T-cell (primary cell): ENCODE measurements at regions not wholly inside any gene's neighbourhood (a gene's known extent, or its start where the extent isn't known, plus 50 kb on each side); places are given as distances from the start of the nearest gene placed in this dataset.

Experiments used
- ATAC-seq, 4 experiments: fragments of 200-7000 bp in 3 of 4; fragments of 150-1000 bp in 1 of 4; cut with Tn5 transposase; replicated peaks in 1 of 4; 1 replicate in 3 of 4; 2 replicates in 1 of 4; pipeline ENCODE4 v1.10.0; 2021; ENCODE audit warnings: moderate library complexity in 3 of 4, mild to moderate bottlenecking in 2 of 4, moderate number of reproducible peaks in 1 of 4
- CTCF ChIA-PET, 2 donors: fragments of 300-600 bp; sonication (Branson Sonifier 250); formaldehyde crosslinking; loops; one replicate each; lab custom pipeline; 2022; ENCODE audit warnings: antibody characterized with exemption in 2 of 2; lab: Charles Lee
- POLR2A ChIA-PET, 2 donors: fragments of 300-600 bp; sonication (Branson Sonifier 250); formaldehyde crosslinking; loops; one replicate each; lab custom pipeline; 2022; ENCODE audit warnings: antibody characterized with exemption in 2 of 2; lab: Charles Lee
- DNase-seq, 35 experiments: peaks; one replicate each; pipeline versions ENCODE4 v3.0.0 to v3.0.0-alpha.2; 2013 to 2023
- H3K27ac ChIP-seq: one replicate; pipeline ENCODE4 v1.5.1; 2013; ENCODE audit warnings: low read length
- H3K27me3 ChIP-seq, 2 experiments: replicated peaks in 1 of 2; 1 replicate in 1 of 2; 2 replicates in 1 of 2; pipeline versions ENCODE4 v1.6.1 to v1.7.0; 2013; ENCODE audit warnings: low read length in 1 of 2, mixed read lengths in 1 of 2; ENCODE audit not compliant: control insufficient read depth in 2 of 2, insufficient read depth in 2 of 2; ENCODE audit errors: extremely low read depth in 1 of 2
- H3K36me3 ChIP-seq, 2 donors: 1 replicate in 1 of 2; 2 replicates in 1 of 2; pipeline versions ENCODE4 v1.6.1 to v1.7.0; 2013; ENCODE audit warnings: low read length in 1 of 2; ENCODE audit not compliant: control insufficient read depth in 2 of 2, insufficient read depth in 1 of 2; ENCODE audit errors: extremely low read depth in 1 of 2
- H3K4me1 ChIP-seq, 2 experiments: 1 replicate in 1 of 2; 2 replicates in 1 of 2; pipeline versions ENCODE4 v1.6.1 to v1.7.0; 2013; ENCODE audit warnings: low read length in 2 of 2, mixed read lengths in 1 of 2; ENCODE audit not compliant: insufficient read depth in 2 of 2, control insufficient read depth in 1 of 2; ENCODE audit errors: extremely low read depth in 1 of 2
- H3K4me3 ChIP-seq, 2 donors: 1 replicate in 1 of 2; 2 replicates in 1 of 2; pipeline versions ENCODE4 v1.5.1 to v1.7.0; 2013; ENCODE audit warnings: mild to moderate bottlenecking in 2 of 2, low read length in 1 of 2, moderate library complexity in 1 of 2; ENCODE audit not compliant: control insufficient read depth in 1 of 2; ENCODE audit errors: extremely low read depth in 1 of 2
- H3K9me3 ChIP-seq: 2 replicates; pipeline ENCODE4 v1.7.0; 2013
- H3K27ac Mint-ChIP-seq, 2 donors: one replicate each; pipeline ENCODE4 v1.8.0; 2020 to 2021; ENCODE audit warnings: mild to moderate bottlenecking in 2 of 2, mixed read lengths in 2 of 2
- H3K27me3 Mint-ChIP-seq, 2 donors: one replicate each; pipeline ENCODE4 v1.8.0; 2021 to 2022; ENCODE audit warnings: mixed read lengths in 2 of 2
- H3K36me3 Mint-ChIP-seq: one replicate; pipeline ENCODE4 v1.8.0; 2021; ENCODE audit warnings: mixed read lengths
- H3K4me1 Mint-ChIP-seq, 3 donors: one replicate each; pipeline ENCODE4 v1.8.0; 2020 to 2022; ENCODE audit warnings: mixed read lengths in 3 of 3, mild to moderate bottlenecking in 1 of 3
- H3K4me3 Mint-ChIP-seq, 3 donors: one replicate each; pipeline ENCODE4 v1.8.0; 2020 to 2022; ENCODE audit warnings: mild to moderate bottlenecking in 3 of 3, mixed read lengths in 3 of 3, moderate library complexity in 3 of 3
- H3K9me3 Mint-ChIP-seq, 3 donors: one replicate each; pipeline ENCODE4 v1.8.0; 2020 to 2022; ENCODE audit warnings: mixed read lengths in 3 of 3
- WGBS: methylation state at CpG from one replicate; pipeline ENCODE4 v1.1.5; 2013; ENCODE audit warnings: missing lambda C conversion rate; ENCODE audit not compliant: insufficient coverage; 5-methylcytosine and 5-hydroxymethylcytosine counted together

GRCh38 chr3:159123877-159124276 lies 322.0 kb downstream of the MFSD1 start:
- Mint-ChIP-seq H3K4me1 (no peaks in the 10 kb centered on the region), H3K27ac (no peak overlapping the region), H3K4me3 (no peak overlapping the region), H3K9me3 (peaks cover 0 to 8% (median 2%) of the 10 kb centered on the region in 3 donors), H3K36me3 (no peaks in the 10 kb centered on the region), H3K27me3 (peaks cover 1 to 5% of the 10 kb centered on the region in 2 donors)
- Histone ChIP-seq H3K27ac (no peak overlapping the region), H3K9me3 (no peaks in the 10 kb centered on the region), H3K36me3 (no peaks in the 10 kb centered on the region), H3K4me1 (no peaks in the 10 kb centered on the region), H3K4me3 (no peak overlapping the region), H3K27me3 (no peaks in the 10 kb centered on the region)
- POLR2A ChIA-PET, result no interaction called here
- ATAC-seq, result no peak
- CTCF ChIA-PET, result no interaction called here
- WGBS, result 100% methylated on average over 1 of the region's 1 CpG
- no peak for DNase-seq

DNA sequence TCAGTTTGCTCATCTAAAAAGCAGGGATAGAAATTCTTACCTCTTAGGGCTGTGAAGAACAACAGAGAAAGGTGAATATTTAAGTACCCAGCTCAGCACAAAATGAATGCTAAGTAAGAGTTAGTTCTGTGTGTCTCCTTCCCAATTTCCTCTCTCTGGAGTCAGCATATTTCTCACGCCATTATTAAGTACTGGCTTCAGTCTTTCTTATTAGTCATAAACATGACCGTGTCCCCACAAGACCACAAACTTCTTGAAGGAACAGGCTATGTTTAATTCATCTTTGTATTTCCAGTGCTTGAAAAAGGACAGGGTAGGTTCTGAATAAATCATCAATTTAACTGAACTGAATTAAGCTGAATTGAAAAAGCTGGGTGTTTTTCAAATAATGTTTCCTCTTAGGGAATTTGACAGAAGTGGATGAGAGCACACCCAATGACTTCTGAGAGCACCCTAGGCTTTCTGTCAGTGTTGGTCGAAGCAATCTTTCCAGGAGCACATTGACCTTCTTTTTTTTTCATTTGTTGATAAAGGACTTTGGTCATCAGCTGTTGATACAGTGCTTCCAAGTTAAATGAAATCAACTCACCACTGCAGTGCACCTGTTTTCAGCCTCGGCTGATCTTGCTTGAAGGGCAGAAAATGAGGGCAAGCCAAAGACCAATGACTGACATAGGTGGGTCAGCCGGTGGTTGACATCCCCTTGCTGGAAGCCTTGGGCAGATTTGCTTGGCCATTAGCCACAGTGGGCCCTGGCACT lies 324.6 kb downstream of the MFSD1 start:
- peaks cover 2 to 5% of the 10 kb centered on the region in 2 donors for H3K27me3 Mint-ChIP-seq
- H3K27ac Mint-ChIP-seq, result no peak overlapping the region
- H3K4me1 Mint-ChIP-seq, result no peaks in the 10 kb centered on the region
- no peak overlapping the region for H3K4me3 Mint-ChIP-seq
- ATAC-seq, result no peak
- ChIA-PET CTCF (no interaction called here), POLR2A (no interaction called here)
- H3K4me1 ChIP-seq, result no peaks in the 10 kb centered on the region
- no peak for DNase-seq
- H3K27me3 ChIP-seq, result no peaks in the 10 kb centered on the region
- peaks cover 0 to 9% (median 2%) of the 10 kb centered on the region in 3 donors for H3K9me3 Mint-ChIP-seq
- H3K9me3 ChIP-seq, result no peaks in the 10 kb centered on the region
- no peaks in the 10 kb centered on the region for H3K36me3 Mint-ChIP-seq
- WGBS, result 60% methylated on average over 2 of the region's 5 CpGs
- H3K36me3 ChIP-seq, result no peaks in the 10 kb centered on the region
- H3K27ac ChIP-seq, result no peak overlapping the region
- H3K4me3 ChIP-seq, result no peak overlapping the region

- Histone ChIP-seq H3K4me3 (no peak overlapping the region), H3K9me3 (no peaks in the 10 kb centered on the region), H3K4me1 (no peaks in the 10 kb centered on the region), H3K36me3 (no peaks in the 10 kb centered on the region), H3K27me3 (no peaks in the 10 kb centered on the region), H3K27ac (no peak overlapping the region)
- DNase-seq (no peak), ATAC-seq (no peak)
- H3K27ac Mint-ChIP-seq, result no peak overlapping the region
- H3K9me3 Mint-ChIP-seq, result peaks cover 0 to 9% (median 2%) of the 10 kb centered on the region in 3 donors
- CTCF ChIA-PET, result no interaction called here
- H3K36me3 Mint-ChIP-seq, result no peaks in the 10 kb centered on the region
- H3K27me3 Mint-ChIP-seq, result peaks cover 2 to 5% of the 10 kb centered on the region in 2 donors
- POLR2A ChIA-PET, result no interaction called here
- no peak overlapping the region for H3K4me3 Mint-ChIP-seq
- no peaks in the 10 kb centered on the region for H3K4me1 Mint-ChIP-seq
Measured at GRCh38 chr3:159127021-159127392, 325.2 kb downstream of the MFSD1 start.

DNA sequence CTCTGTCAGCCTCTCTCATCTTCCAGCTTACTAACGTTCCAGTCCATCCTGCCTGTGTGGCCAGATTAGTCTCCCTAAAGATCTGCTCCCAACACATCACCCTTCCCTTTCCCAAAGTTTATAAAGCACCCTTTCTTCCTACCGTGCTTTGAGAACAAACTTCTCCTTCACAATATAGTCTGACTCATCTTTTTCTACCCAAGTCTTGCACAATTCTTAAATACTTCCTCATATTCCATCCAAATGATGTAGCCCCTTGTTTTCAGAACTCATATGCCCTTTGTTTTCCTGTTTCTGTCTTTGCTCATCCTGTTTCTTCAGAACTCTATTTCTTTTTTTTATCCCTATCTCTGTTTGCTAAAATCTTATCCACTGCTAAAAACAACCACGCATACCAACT lies 326.8 kb downstream of the MFSD1 start:
- H3K9me3 Mint-ChIP-seq, result peaks cover 0 to 9% (median 2%) of the 10 kb centered on the region in 3 donors
- H3K4me3 Mint-ChIP-seq, result no peak overlapping the region
- ATAC-seq, result no peak
- 20% methylated on average over 2 of the region's 3 CpGs for WGBS
- ChIA-PET CTCF (no interaction called here), POLR2A (no interaction called here)
- Histone ChIP-seq H3K27me3 (no peaks in the 10 kb centered on the region), H3K27ac (no peak overlapping the region), H3K36me3 (no peaks in the 10 kb centered on the region), H3K9me3 (no peaks in the 10 kb centered on the region), H3K4me1 (no peaks in the 10 kb centered on the region), H3K4me3 (no peak overlapping the region)
- no peak overlapping the region for H3K27ac Mint-ChIP-seq
- no peak for DNase-seq
- no peaks in the 10 kb centered on the region for H3K36me3 Mint-ChIP-seq
- H3K27me3 Mint-ChIP-seq, result peaks cover 3 to 8% of the 10 kb centered on the region in 2 donors
- H3K4me1 Mint-ChIP-seq, result no peaks in the 10 kb centered on the region

- no peak overlapping the region for H3K27ac ChIP-seq
- no peaks in the 10 kb centered on the region for H3K9me3 ChIP-seq
- 29% methylated on average over 1 of the region's 1 CpG for WGBS
- no peak overlapping the region for H3K4me3 ChIP-seq
- no peaks in the 10 kb centered on the region for H3K27me3 ChIP-seq
- no peaks in the 10 kb centered on the region for H3K36me3 ChIP-seq
- ATAC-seq (no peak), DNase-seq (no peak)
- Mint-ChIP-seq H3K4me3 (no peak overlapping the region), H3K27ac (no peak overlapping the region), H3K27me3 (peaks cover 3 to 8% of the 10 kb centered on the region in 2 donors), H3K36me3 (no peaks in the 10 kb centered on the region), H3K4me1 (no peaks in the 10 kb centered on the region), H3K9me3 (peaks cover 0 to 5% (median 2%) of the 10 kb centered on the region in 3 donors)
- ChIA-PET POLR2A (no interaction called here), CTCF (no interaction called here)
- no peaks in the 10 kb centered on the region for H3K4me1 ChIP-seq
Measured at GRCh38 chr3:159130108-159130507, 328.3 kb downstream of the MFSD1 start.

DNA sequence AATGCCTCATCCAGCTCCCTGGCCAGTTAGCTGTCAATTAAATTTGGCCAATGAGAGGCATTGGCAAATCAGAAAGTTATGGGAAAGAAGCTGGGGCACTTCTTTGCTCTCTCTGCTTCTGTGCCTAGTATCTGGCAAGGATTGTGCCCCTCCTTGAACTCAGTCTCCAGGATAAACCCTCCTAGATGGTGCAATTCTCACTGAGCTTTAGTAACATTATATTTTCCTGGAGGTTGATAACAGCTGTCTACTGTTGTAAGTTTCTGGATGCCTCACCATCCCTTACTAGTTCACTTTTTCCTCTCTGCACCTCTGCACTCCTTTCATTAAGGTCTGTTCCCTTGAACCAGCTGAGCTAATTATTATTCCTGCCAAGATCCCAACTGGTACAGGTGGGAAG lies 329.5 kb downstream of the MFSD1 start:
- no peaks in the 10 kb centered on the region for H3K36me3 Mint-ChIP-seq

DNA sequence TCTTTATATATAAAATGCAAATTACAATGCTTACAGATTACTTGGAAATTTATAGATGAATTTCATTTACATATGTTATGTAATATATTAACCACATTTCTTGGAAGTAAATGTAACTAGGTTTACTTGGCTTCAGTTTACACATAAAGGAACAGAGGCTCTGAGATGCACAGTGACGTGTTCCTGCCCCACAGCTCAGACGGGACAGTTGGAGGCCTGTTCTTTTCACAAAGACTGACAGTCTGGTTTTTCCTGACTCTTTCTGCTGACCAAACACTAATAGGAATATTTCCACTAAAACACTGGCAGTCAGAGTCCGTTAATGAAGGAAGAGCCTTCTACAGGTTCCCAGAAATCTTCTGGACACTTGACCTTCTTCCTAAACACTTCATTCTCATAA lies 336.1 kb downstream of the MFSD1 start:
- WGBS, result 63% methylated on average over 3 of the region's 3 CpGs
- ATAC-seq (no peak), DNase-seq (no peak)
- H3K4me1 Mint-ChIP-seq, result no peaks in the 10 kb centered on the region
- H3K9me3 ChIP-seq, result no peaks in the 10 kb centered on the region
- H3K36me3 ChIP-seq, result no peaks in the 10 kb centered on the region
- no peak overlapping the region for H3K4me3 Mint-ChIP-seq
- no peak overlapping the region for H3K27ac ChIP-seq
- ChIA-PET CTCF (no interaction called here), POLR2A (no interaction called here)
- H3K27me3 ChIP-seq, result peaks cover 0 to 3% of the 10 kb centered on the region in 2 experiments
- no peak overlapping the region for H3K27ac Mint-ChIP-seq
- H3K9me3 Mint-ChIP-seq, result peaks cover 0 to 4% (median 0%) of the 10 kb centered on the region in 3 donors
- H3K36me3 Mint-ChIP-seq, result no peaks in the 10 kb centered on the region
- no peak overlapping the region for H3K4me3 ChIP-seq
- no peaks in the 10 kb centered on the region for H3K4me1 ChIP-seq
- no peaks in the 10 kb centered on the region for H3K27me3 Mint-ChIP-seq

More for the DNA sequence above, 329.5 kb downstream of the MFSD1 start:
- Histone ChIP-seq H3K36me3 (no peaks in the 10 kb centered on the region), H3K9me3 (no peaks in the 10 kb centered on the region), H3K4me3 (no peak overlapping the region), H3K27ac (no peak overlapping the region), H3K4me1 (no peaks in the 10 kb centered on the region), H3K27me3 (no peaks in the 10 kb centered on the region)
- CTCF ChIA-PET, result no interaction called here
- no peaks in the 10 kb centered on the region for H3K4me1 Mint-ChIP-seq
- H3K27me3 Mint-ChIP-seq, result peaks cover 3 to 8% of the 10 kb centered on the region in 2 donors
- DNase-seq (no peak), ATAC-seq (no peak)
- POLR2A ChIA-PET, result no interaction called here
- peaks cover 0 to 10% (median 0%) of the 10 kb centered on the region in 3 donors for H3K9me3 Mint-ChIP-seq
- H3K27ac Mint-ChIP-seq, result no peak overlapping the region
- no peak overlapping the region for H3K4me3 Mint-ChIP-seq
